CD4-positive, alpha-beta T cell treated with Interleukin-1 beta for 1 hour (primary cell): ENCODE measurements at regions not wholly inside any gene's neighbourhood (a gene's known extent, or its start where the extent isn't known, plus 50 kb on each side); places are given as distances from the start of the nearest gene placed in this dataset.

ENCODE experiments used
- DNase-seq, 2 donors: peaks; one replicate each; pipeline ENCODE4 v3.0.0-alpha.2; 2020 to 2022

GRCh38 chr9:88224938-88225337, 86.7 kb upstream of the SPATA31C2 start:
- DNase-seq, result no peak

- DNase-seq, result no peak
Observed at GRCh38 chr9:88221105-88221504, 82.8 kb upstream of the SPATA31C2 start.

- DNase-seq, result no peak
Observed at GRCh38 chr9:88220652-88221051, 82.4 kb upstream of the SPATA31C2 start.

- no peak for DNase-seq
Observed at GRCh38 chr9:88219601-88220000, 81.3 kb upstream of the SPATA31C2 start.

- no peak for DNase-seq
Observed at GRCh38 chr9:88218726-88219125, 80.5 kb upstream of the SPATA31C2 start.

- no peak for DNase-seq
Observed at GRCh38 chr9:88216126-88216995, 78.1 kb upstream of the SPATA31C2 start.

GRCh38 chr9:88215196-88216125, 77.2 kb upstream of the SPATA31C2 start:
- no peak for DNase-seq

GRCh38 chr9:88202321-88202720, 64.0 kb upstream of the SPATA31C2 start:
- no peak for DNase-seq

GRCh38 chr9:88198341-88198807, 60.1 kb upstream of the SPATA31C2 start:
- peak in 1 of 2 donors; percentile 9 for DNase-seq

- DNase-seq, result no peak
Observed at GRCh38 chr9:88197781-88198340, 59.6 kb upstream of the SPATA31C2 start.

GRCh38 chr9:88197016-88197415, 58.7 kb upstream of the SPATA31C2 start:
- DNase-seq, result no peak

- no peak for DNase-seq
Observed at GRCh38 chr9:88196142-88196790, 58.0 kb upstream of the SPATA31C2 start.

GRCh38 chr9:88193766-88194165, 55.5 kb upstream of the SPATA31C2 start:
- DNase-seq, result no peak

GRCh38 chr9:88191456-88191855, 53.2 kb upstream of the SPATA31C2 start:
- no peak for DNase-seq

- no peak for DNase-seq
Observed at GRCh38 chr9:88189371-88189770, 51.1 kb upstream of the SPATA31C2 start.
